Osteoblast (primary cell): ENCODE measurements at regions not wholly inside any gene's neighbourhood (a gene's known extent, or its start where the extent isn't known, plus 50 kb on each side); places are given as distances from the start of the nearest gene placed in this dataset.

ENCODE experiments used
- DNase-seq: peaks from one replicate; pipeline ENCODE4 v3.0.0; 2011; ENCODE audit warnings: low spot score, mixed read lengths; ENCODE audit not compliant: insufficient read length; ENCODE audit errors: missing footprints
- H2AFZ ChIP-seq: 2 replicates; pipeline ENCODE4 v1.6.0; 2011; ENCODE audit warnings: mild to moderate bottlenecking, low read length
- H3K27ac ChIP-seq: 2 replicates; pipeline ENCODE4 v1.5.1; 2011; ENCODE audit warnings: mild to moderate bottlenecking, low read depth, low read length, moderate library complexity
- H3K27me3 ChIP-seq: 2 replicates; pipeline ENCODE4 v1.6.0; 2012; ENCODE audit warnings: mild to moderate bottlenecking, control low read depth, inconsistent platforms, low read length, moderate library complexity; ENCODE audit not compliant: insufficient read depth
- H3K36me3 ChIP-seq: 2 replicates; pipeline ENCODE4 v1.5.1; 2011; ENCODE audit warnings: mild to moderate bottlenecking, low read length, control low read depth, moderate library complexity; ENCODE audit not compliant: insufficient read depth
- H3K4me1 ChIP-seq: 2 replicates; pipeline ENCODE4 v1.5.1; 2011; ENCODE audit warnings: mild to moderate bottlenecking, low read length, control low read depth, moderate library complexity; ENCODE audit not compliant: insufficient read depth
- H3K4me2 ChIP-seq: 2 replicates; pipeline ENCODE4 v1.6.0; 2011; ENCODE audit warnings: mild to moderate bottlenecking, low read length; ENCODE audit not compliant: insufficient read depth
- H3K4me3 ChIP-seq: fragments of 200-600 bp; sonication (generic); 3 replicates; pipeline ENCODE4 v1.5.1; 2012; ENCODE audit warnings: mild to moderate bottlenecking, low read length, inconsistent platforms; ENCODE audit not compliant: insufficient read depth
- H3K79me2 ChIP-seq: 2 replicates; pipeline ENCODE4 v1.6.0; 2012; ENCODE audit warnings: mild to moderate bottlenecking, low read length, control low read depth, inconsistent platforms; ENCODE audit not compliant: insufficient read depth
- H3K9me3 ChIP-seq: 2 replicates; pipeline ENCODE4 v1.5.1; 2011; ENCODE audit warnings: low read depth, low read length, control low read depth
- H4K20me1 ChIP-seq: 2 replicates; pipeline ENCODE4 v1.6.0; 2012; ENCODE audit warnings: mild to moderate bottlenecking, low read length, control low read depth; ENCODE audit not compliant: insufficient read depth
- CTCF ChIP-seq: IDR thresholded peaks from 2 replicates; pipeline ENCODE4 v1.5.1; 2011; ENCODE audit warnings: mild to moderate bottlenecking, low read depth, low read length, moderate library complexity; ENCODE audit errors: extremely low read depth

GRCh38 chr5:54778783-54779182 is 206.6 kb downstream of the ESM1 start:
- no peaks in the 10 kb centered on the region for H4K20me1 ChIP-seq
- H3K27ac ChIP-seq: no peak overlapping the region
- no peak for DNase-seq
- H3K9me3 ChIP-seq: no peaks in the 10 kb centered on the region
- H3K79me2 ChIP-seq: no peaks in the 10 kb centered on the region
- no peaks in the 10 kb centered on the region for H3K27me3 ChIP-seq
- H3K4me1 ChIP-seq: peaks cover 5% of the 10 kb centered on the region
- no peak overlapping the region for H3K4me2 ChIP-seq
- H2AFZ ChIP-seq: peak overlapping the region; percentile 31
- H3K4me3 ChIP-seq: no peak overlapping the region
- no peaks in the 10 kb centered on the region for H3K36me3 ChIP-seq
- TF ChIP-seq CTCF: no peak

- no peak overlapping the region for H3K4me2 ChIP-seq
- H3K4me1 ChIP-seq: peaks cover 5% of the 10 kb centered on the region
- no peak overlapping the region for H3K4me3 ChIP-seq
- TF ChIP-seq CTCF: no peak
- no peak overlapping the region for H3K27ac ChIP-seq
- no peaks in the 10 kb centered on the region for H3K27me3 ChIP-seq
- H2AFZ ChIP-seq: no peak overlapping the region
- no peaks in the 10 kb centered on the region for H3K79me2 ChIP-seq
- no peaks in the 10 kb centered on the region for H3K36me3 ChIP-seq
- H3K9me3 ChIP-seq: no peaks in the 10 kb centered on the region
- DNase-seq: no peak
- H4K20me1 ChIP-seq: no peaks in the 10 kb centered on the region
These were observed 209.7 kb downstream of the ESM1 start for GRCh38 chr5:54775645-54776044.

- no peak for TF ChIP-seq CTCF
- Histone ChIP-seq H3K4me2 (peak overlapping the region; percentile 64), H3K36me3 (no peaks in the 10 kb centered on the region), H3K9me3 (no peaks in the 10 kb centered on the region), H3K4me1 (peaks cover 5% of the 10 kb centered on the region), H4K20me1 (no peaks in the 10 kb centered on the region), H3K4me3 (peak overlapping the region; percentile 50), H3K27me3 (no peaks in the 10 kb centered on the region), H3K79me2 (no peaks in the 10 kb centered on the region), H2AFZ (peak overlapping the region; percentile 84), H3K27ac (no peak overlapping the region)
- no peak for DNase-seq
These were observed 210.9 kb downstream of the ESM1 start for GRCh38 chr5:54774281-54775170.

GRCh38 chr5:54772684-54773083 is 212.7 kb downstream of the ESM1 start:
- TF ChIP-seq CTCF: no peak
- Histone ChIP-seq H3K36me3 (no peaks in the 10 kb centered on the region), H3K79me2 (no peaks in the 10 kb centered on the region), H2AFZ (no peak overlapping the region), H3K9me3 (no peaks in the 10 kb centered on the region), H3K27ac (no peak overlapping the region), H3K4me1 (peaks cover 5% of the 10 kb centered on the region), H3K27me3 (no peaks in the 10 kb centered on the region), H3K4me2 (no peak overlapping the region), H3K4me3 (no peak overlapping the region), H4K20me1 (no peaks in the 10 kb centered on the region)
- DNase-seq: no peak
